ENCODE measurements at regions not wholly inside any gene's neighbourhood (a gene's known extent, or its start where the extent isn't known, plus 50 kb on each side); places are given as distances from the start of the nearest gene placed in this dataset.

- TF ChIP-seq CTCF (IDR thresholded peaks at IDR 0.05) (no peak), SMC3 (IDR thresholded peaks at IDR 0.05; ENCODE audit: low read depth, low read length) (no peak), FOXJ3 (CRISPR knock-in tag; IDR thresholded peaks at IDR 0.05) (no peak), TCF12 (IDR thresholded peaks at IDR 0.05) (no peak), EP300 (IDR thresholded peaks at IDR 0.05; ENCODE audit: borderline replicate concordance in 1 of 2, low read depth in 1 of 2, low read length in 1 of 2) (no peak)
Observed at GRCh38 chr12:4187916-4188315, 85.6 kb upstream of the CCND2 start.
